ENCODE measurements at regions not wholly inside any gene's neighbourhood (a gene's known extent, or its start where the extent isn't known, plus 50 kb on each side); places are given as distances from the start of the nearest gene placed in this dataset.

DNA sequence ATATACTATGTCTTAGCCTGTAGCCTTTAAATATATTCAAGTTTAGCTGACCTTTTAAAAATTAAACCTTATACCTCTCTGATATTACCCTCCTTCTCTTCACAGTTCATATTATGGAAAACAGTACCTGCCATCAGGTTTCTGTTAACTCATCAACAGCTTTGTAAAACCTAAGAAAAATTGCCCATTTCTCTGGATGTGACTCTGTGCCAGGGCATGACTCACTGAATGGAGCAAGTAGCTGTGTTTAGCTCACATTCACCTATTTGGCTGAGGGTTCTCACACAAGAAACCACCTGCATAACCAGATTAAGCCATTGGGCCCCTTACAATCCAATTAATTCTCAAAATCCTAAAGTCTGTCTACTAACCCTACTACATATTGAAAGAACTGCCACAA lies 678.8 kb upstream of the MARCKS start:
- no peak for TF ChIP-seq FOXP2 (optimal IDR thresholded peaks at IDR 0.05; ENCODE audit: borderline replicate concordance, extremely low read depth, extremely low read length, insufficient read depth)
- no peak for TF ChIP-seq SIN3A (IDR thresholded peaks at IDR 0.05; ENCODE audit: borderline replicate concordance, insufficient read depth, low read length)
- TF ChIP-seq, protein P1, sequence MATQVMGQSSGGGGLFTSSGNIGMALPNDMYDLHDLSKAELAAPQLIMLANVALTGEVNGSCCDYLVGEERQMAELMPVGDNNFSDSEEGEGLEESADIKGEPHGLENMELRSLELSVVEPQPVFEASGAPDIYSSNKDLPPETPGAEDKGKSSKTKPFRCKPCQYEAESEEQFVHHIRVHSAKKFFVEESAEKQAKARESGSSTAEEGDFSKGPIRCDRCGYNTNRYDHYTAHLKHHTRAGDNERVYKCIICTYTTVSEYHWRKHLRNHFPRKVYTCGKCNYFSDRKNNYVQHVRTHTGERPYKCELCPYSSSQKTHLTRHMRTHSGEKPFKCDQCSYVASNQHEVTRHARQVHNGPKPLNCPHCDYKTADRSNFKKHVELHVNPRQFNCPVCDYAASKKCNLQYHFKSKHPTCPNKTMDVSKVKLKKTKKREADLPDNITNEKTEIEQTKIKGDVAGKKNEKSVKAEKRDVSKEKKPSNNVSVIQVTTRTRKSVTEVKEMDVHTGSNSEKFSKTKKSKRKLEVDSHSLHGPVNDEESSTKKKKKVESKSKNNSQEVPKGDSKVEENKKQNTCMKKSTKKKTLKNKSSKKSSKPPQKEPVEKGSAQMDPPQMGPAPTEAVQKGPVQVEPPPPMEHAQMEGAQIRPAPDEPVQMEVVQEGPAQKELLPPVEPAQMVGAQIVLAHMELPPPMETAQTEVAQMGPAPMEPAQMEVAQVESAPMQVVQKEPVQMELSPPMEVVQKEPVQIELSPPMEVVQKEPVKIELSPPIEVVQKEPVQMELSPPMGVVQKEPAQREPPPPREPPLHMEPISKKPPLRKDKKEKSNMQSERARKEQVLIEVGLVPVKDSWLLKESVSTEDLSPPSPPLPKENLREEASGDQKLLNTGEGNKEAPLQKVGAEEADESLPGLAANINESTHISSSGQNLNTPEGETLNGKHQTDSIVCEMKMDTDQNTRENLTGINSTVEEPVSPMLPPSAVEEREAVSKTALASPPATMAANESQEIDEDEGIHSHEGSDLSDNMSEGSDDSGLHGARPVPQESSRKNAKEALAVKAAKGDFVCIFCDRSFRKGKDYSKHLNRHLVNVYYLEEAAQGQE (IDR thresholded peaks at IDR 0.05; ENCODE audit: insufficient read depth in 1 of 2, low read depth in 2 of 2, low read length in 2 of 2) = no peak
- TF ChIP-seq TAF1 (IDR thresholded peaks at IDR 0.05; ENCODE audit: borderline replicate concordance, insufficient read depth, low read length) = no peak
- TF ChIP-seq POLR2AphosphoS5 (IDR thresholded peaks at IDR 0.05; ENCODE audit: low read depth, low read length) = no peak

- TF ChIP-seq SIN3A (IDR thresholded peaks at IDR 0.05; ENCODE audit: borderline replicate concordance, insufficient read depth, low read length) (no peak), POLR2AphosphoS5 (IDR thresholded peaks at IDR 0.05; ENCODE audit: low read depth, low read length) (no peak), TAF1 (IDR thresholded peaks at IDR 0.05; ENCODE audit: borderline replicate concordance, insufficient read depth, low read length) (no peak)
- TF ChIP-seq, protein P1 (IDR thresholded peaks at IDR 0.05; ENCODE audit: insufficient read depth in 1 of 2, low read depth in 2 of 2, low read length in 2 of 2) = no peak
Measured at GRCh38 chr6:113181164-113181563, 676.0 kb upstream of the MARCKS start.

- TF ChIP-seq, protein P1 (IDR thresholded peaks at IDR 0.05; ENCODE audit: insufficient read depth in 1 of 2, low read depth in 2 of 2, low read length in 2 of 2) = no peak
- TF ChIP-seq SIN3A (IDR thresholded peaks at IDR 0.05; ENCODE audit: borderline replicate concordance, insufficient read depth, low read length) (no peak), TAF1 (IDR thresholded peaks at IDR 0.05; ENCODE audit: borderline replicate concordance, insufficient read depth, low read length) (no peak), POLR2AphosphoS5 (IDR thresholded peaks at IDR 0.05; ENCODE audit: low read depth, low read length) (no peak), FOXP2 (optimal IDR thresholded peaks at IDR 0.05; ENCODE audit: borderline replicate concordance, extremely low read depth, extremely low read length, insufficient read depth) (no peak)
Measured at GRCh38 chr6:113182370-113183141, 674.6 kb upstream of the MARCKS start.

GRCh38 chr6:113184291-113184690 lies 672.9 kb upstream of the MARCKS start:
- TF ChIP-seq POLR2AphosphoS5 (IDR thresholded peaks at IDR 0.05; ENCODE audit: low read depth, low read length) (no peak), SIN3A (IDR thresholded peaks at IDR 0.05; ENCODE audit: borderline replicate concordance, insufficient read depth, low read length) (no peak), TAF1 (IDR thresholded peaks at IDR 0.05; ENCODE audit: borderline replicate concordance, insufficient read depth, low read length) (no peak), FOXP2 (optimal IDR thresholded peaks at IDR 0.05; ENCODE audit: borderline replicate concordance, extremely low read depth, extremely low read length, insufficient read depth) (no peak)
- TF ChIP-seq, protein P1 (IDR thresholded peaks at IDR 0.05; ENCODE audit: insufficient read depth in 1 of 2, low read depth in 2 of 2, low read length in 2 of 2) = no peak
